ENCODE measurements at regions not wholly inside any gene's neighbourhood (a gene's known extent, or its start where the extent isn't known, plus 50 kb on each side); places are given as distances from the start of the nearest gene placed in this dataset.

DNA sequence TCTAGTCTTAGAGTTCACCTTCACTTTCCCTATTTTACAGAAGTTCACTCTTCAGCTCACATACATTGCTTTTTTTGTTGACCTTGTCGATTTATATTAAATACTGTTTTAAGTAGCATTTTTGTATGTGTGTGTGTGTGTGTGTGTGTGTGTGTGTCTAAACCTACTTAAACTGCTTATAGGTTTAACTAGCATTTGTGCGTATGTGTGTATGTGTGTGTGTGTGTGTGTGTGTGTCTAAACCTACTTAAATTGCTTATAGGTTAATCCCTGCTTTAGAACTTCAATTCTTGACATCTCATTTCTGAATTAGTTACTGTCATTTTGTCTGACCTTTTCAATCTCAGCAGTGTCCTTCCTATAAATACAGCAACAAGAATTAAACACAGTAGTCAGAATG, 254.8 kb upstream of the EPHA3 start:
- TF ChIP-seq ZNF263 (CRISPR knock-in tag; IDR thresholded peaks at IDR 0.05; ENCODE audit: low read depth), result no peak
- no peak for TF ChIP-seq ESRRA (CRISPR knock-in tag; IDR thresholded peaks at IDR 0.05; ENCODE audit: borderline replicate concordance)
- no peak for TF ChIP-seq TEAD1 (CRISPR knock-in tag; IDR thresholded peaks at IDR 0.05)
- no peak for TF ChIP-seq FOXJ3 (CRISPR knock-in tag; IDR thresholded peaks at IDR 0.05; ENCODE audit: borderline replicate concordance)
- TF ChIP-seq CTCF (IDR thresholded peaks at IDR 0.05), result no peak
- no peak for TF ChIP-seq AR (CRISPR knock-in tag; IDR thresholded peaks at IDR 0.05)
- no peak for TF ChIP-seq ETV6 (CRISPR knock-in tag; IDR thresholded peaks at IDR 0.05)
- TF ChIP-seq ZNF281 (CRISPR knock-in tag; IDR thresholded peaks at IDR 0.05), result no peak
- TF ChIP-seq, protein P1, sequence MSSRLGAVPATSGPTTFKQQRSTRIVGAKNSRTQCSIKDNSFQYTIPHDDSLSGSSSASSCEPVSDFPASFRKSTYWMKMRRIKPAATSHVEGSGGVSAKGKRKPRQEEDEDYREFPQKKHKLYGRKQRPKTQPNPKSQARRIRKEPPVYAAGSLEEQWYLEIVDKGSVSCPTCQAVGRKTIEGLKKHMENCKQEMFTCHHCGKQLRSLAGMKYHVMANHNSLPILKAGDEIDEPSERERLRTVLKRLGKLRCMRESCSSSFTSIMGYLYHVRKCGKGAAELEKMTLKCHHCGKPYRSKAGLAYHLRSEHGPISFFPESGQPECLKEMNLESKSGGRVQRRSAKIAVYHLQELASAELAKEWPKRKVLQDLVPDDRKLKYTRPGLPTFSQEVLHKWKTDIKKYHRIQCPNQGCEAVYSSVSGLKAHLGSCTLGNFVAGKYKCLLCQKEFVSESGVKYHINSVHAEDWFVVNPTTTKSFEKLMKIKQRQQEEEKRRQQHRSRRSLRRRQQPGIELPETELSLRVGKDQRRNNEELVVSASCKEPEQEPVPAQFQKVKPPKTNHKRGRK (CRISPR knock-in tag; IDR thresholded peaks at IDR 0.05; ENCODE audit: borderline replicate concordance), result no peak
- no peak for TF ChIP-seq IRF1 (CRISPR knock-in tag; IDR thresholded peaks at IDR 0.05)
- no peak for TF ChIP-seq ZBTB43 (CRISPR knock-in tag; IDR thresholded peaks at IDR 0.05)

Measured in WTC11 (cell line).